HG03066 (cell line): ENCODE measurements at regions not wholly inside any gene's neighbourhood (a gene's known extent, or its start where the extent isn't known, plus 50 kb on each side); places are given as distances from the start of the nearest gene placed in this dataset.

ENCODE experiments used
- ATAC-seq: cut with Tn5 transposase; IDR thresholded peaks from one replicate; pipeline ENCODE4 v1.9.1; 2021; ENCODE audit warnings: low read depth; ENCODE audit not compliant: unreplicated experiment

DNA sequence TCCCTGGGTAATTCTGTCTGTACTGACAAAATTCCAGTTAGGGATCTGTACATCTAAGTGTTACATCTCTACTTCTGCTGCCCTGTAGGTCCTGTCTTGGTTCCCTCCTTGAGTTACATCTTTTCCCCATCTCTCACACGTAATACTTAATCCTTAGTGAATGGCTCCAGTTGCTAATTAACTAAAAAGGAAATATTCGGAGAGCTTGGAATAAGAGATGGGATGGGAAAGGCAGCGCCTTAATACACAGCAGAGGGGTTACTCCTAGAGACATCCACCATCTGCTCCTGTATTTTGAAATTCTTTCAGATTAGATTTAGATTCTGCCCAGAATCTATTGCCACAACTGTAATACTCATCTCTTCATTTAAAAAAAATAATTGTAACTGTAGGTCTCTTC, 384.0 kb downstream of the SAMD5 start:
- no peak for ATAC-seq

DNA sequence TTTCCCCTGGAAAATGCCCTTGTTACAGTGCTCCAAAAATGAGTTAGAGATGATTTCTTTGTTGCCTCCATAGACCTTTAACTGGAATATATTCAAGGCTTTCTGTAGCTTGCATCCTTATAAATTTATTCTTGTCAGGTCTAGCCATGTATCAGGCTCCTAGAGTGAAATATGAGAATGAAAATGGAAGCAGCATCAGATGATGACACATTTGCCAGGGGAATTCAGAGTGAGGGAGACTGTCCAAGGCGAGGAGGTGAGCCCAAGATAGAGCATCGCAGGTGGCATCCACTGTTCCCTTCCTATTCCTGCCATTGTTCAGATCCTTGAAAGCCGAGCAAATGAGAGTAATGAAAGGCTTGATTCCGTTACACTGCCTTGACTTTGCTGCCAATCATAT, 386.8 kb downstream of the SAMD5 start:
- no peak for ATAC-seq

DNA sequence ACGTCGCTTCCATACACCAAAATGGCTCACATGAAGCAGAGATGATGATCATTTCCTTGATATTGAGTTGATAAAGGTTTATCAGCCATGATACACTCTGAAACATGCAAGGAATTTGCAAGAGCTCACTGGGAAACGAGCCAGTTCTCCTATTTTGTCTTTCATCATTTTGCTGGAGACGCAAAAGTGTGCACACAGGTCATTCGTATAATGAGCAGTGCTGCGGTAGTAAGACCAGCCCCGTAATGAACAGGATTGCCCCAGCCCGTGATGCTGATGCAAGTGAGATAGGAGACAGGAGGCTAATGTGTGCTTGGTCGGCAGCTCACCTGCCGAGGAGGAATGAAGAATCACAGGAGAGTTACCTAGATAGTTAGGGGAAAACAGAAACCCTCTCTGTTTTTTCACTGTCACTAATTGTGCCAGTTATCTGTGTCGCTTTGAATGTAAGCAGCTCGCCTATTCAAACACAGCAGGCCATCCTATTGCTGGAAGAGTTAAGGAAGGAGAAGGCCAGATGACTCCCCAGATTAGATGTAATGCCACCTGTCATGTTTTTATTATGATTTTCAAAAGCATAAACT, 391.8 kb downstream of the SAMD5 start:
- no peak for ATAC-seq

DNA sequence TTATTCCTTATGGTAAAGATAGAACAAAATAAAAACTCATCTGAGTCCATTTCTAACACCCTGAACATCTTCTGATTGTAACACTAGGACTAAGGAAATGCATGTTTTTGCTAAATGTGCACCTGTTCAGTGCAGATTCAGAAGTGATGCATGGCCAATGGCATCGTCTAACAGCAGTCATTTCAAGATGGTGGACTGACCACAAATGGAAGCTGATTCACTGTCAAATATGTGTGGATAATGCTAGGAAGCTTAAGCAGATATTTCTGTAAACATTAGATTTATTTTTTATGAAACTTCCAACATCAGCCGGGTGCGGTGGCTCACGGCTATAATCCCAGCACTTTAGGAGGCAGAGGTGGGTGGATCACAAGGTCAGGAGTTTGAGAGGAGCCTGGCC, 394.8 kb downstream of the SAMD5 start:
- ATAC-seq, result no peak

DNA sequence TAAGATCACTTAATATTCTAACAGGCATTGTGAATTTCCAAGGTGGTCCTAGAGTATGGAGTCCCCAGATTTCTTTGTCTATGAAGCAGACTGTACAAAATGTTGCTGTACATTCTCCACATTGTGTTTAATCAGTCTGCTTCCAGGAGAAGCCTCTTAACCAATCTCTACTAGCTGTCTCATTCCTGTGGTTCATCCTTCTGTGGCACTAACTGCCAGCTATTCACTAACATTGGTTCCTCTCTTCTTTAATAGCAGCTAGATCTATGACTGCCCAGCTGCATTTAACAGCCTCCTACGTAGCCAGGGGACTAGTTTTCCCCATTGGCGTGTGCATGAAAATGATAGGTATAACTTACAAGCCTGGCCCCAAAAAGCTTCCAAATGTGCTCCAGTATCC, 395.4 kb downstream of the SAMD5 start:
- ATAC-seq, result no peak

DNA sequence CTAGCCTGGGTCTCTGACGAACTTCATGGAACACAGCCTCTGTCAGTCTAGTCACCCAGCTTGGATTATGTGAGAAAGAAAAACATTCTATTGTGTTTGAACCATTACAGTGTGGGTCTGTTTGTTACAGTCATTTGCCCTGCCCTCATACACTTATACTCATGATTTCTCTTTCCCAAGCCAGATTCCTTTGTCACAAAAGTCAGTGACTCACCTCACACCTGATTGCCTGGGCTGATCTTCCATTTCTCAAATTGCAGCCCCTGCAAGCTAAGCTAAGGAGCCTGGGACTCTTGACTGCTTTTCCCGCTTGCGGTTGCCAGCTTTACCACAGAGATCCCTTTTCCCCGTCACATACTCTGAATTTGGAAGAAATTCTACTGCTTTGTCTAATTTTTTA, 395.9 kb downstream of the SAMD5 start:
- ATAC-seq, result no peak

DNA sequence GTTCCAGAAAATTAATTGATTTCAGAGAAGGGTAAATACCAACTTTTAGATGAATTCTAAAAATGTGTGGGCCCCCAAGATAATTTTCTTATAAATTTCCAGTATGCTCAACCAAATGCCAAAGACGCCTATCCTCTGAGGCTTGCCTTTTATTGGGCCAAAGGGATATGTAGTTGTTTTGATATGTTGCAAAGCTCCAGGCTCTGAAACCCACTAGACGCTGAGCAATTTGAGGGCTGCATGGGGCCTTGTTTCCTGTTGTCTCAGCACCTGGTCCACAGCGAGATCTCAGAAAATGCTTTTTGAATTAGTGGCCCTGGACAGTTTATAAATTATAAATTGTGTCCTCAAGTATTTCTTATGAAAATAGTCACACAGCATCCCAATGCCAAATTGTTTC, 397.2 kb downstream of the SAMD5 start:
- ATAC-seq, result no peak

DNA sequence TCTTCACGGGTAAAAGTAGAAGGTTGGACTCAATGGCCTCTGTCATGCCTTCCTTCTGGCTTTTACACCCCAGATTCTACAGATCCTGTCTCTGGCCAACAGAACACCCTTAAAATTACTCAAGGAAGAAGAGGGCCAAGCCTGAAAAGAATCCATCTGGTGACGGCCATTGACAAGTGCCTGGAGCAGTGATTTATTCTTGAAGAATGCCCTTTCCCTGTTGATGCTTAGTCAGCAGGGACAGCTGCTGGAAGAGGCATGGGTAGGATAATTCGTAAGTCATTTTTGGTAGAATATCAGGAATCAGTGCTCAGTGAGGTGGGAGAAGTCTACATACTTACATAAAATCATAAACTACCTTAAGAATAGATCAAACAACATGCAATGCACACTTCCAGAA, 397.9 kb downstream of the SAMD5 start:
- no peak for ATAC-seq

DNA sequence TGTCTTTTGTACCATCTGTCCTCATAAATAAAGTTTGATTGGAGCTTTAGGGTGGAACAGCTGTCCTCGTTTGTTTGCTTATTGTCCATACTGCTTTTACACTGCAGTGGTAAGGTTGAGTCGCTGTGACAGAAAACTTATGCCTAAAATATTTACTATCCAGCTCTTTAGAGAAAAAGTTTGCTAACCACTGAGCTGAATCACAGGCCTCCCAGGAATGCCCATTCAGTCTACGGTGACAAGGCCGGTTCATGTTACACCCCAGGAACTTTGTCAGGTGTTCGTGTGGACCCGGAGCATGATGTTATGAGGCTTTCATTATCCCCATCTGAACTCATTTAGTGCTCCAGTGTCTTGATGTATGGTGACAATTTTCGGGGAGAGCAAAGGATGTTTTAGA, 401.1 kb downstream of the SAMD5 start:
- no peak for ATAC-seq

DNA sequence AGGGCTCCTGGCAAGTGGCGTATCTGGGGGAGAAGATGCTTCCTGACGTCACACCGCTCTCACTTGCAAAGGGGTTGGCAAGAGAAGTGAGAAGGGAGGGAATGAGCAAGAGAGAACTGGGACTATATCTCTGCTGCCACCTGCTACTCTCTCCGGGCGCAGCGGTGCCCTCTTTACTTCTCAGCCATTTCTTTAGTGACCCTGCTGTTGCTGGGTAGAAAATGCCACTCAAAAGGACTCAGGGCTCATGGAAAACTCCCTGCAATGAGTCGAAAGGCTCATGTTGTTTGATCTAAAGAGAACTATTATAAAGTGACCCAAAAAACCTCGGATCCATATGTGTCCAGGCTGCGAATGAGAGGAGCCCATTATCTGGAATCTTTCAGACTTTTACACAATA, 401.8 kb downstream of the SAMD5 start:
- ATAC-seq, result no peak

DNA sequence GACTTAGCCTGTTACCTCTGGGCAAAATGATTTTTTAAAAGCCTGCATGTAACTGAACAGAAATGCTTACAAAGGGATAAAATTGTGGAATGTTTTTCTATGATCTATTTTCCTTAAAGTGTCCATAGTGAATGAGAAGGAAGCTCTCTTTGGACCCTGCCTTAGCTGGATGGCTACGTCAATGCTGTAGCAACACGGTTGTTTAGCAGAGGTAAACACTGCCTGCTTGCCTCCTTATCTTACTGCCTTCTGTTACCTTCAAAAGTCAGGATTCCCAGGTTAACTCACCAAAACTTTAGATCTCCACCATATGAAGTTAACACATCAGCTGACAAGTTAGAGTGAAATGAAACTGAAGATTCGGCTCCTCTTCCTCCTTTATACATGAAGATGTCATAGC, 402.6 kb downstream of the SAMD5 start:
- no peak for ATAC-seq

DNA sequence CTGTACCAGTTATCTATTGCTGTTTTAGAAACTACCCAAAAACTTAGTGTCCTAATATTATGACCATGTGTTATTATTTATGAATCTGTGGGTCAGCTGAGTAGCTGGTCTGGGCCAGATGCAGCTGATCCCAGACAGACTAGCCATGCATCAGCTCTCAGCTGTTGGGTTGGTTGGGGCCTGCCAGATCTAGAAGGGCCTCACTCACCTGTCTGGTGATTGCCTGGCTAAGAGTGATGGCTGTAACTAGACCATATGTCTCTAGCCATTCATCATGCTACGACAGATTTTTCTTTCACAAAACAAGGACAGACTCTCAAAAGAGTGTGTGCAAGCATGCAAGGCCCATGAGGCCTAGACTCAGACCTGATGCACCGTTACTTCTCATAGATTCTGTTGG, 403.2 kb downstream of the SAMD5 start:
- ATAC-seq, result no peak

DNA sequence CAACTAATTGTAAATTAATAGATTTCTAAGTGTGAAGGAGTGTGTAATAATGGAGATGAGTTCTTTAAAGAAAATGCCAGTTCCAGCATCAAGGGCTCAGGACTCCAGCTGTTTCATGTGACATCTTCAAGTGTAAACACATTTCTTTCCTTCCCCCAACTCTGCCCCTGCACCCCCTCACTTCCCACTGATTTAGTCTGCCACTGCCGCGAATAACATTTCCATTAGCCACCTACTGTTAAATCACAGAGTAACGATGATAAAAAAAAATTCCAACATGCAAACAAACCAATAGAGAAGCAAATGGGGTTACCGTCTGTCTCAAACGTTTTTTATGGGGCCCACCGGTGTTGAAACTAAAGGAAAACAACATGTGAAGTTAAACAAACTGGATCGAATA, 414.3 kb downstream of the SAMD5 start:
- ATAC-seq, result no peak

DNA sequence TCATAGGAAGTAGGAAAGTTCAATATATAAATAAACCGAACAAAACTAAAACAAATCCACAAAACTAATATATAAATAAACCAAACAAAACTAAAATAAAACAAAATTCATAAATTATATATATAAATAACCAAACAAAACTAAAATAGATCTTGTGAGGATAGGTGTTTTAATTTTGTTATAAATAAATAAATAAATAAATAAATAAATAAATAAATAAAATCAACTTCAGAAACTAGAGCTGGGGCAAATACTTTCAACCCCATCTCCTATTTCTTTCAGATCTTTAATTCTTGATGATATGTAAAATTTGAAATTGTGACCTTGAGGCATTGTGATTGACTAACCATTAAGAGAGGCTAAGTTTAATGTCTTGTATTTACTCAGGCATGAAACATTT, 416.1 kb downstream of the SAMD5 start:
- ATAC-seq, result no peak

DNA sequence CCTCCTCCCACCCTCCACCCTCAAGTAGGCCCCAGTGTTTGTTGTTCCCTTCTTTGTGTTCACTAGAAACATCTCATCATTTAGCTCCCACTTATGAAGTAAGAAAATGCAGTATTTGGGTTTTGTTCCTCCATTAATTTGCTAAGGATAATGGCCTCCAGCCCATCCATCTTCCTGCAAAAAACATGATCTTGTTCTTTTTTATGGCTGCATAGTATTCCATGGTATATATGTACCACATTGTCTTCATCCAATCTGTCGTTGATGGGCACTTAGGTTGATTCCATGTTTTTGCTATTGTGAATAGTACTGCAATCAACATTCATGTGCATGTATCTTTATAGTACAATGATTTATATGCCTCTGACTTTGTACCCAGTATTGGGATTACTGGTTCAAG, 416.8 kb upstream of the SASH1 start:
- ATAC-seq, result no peak

DNA sequence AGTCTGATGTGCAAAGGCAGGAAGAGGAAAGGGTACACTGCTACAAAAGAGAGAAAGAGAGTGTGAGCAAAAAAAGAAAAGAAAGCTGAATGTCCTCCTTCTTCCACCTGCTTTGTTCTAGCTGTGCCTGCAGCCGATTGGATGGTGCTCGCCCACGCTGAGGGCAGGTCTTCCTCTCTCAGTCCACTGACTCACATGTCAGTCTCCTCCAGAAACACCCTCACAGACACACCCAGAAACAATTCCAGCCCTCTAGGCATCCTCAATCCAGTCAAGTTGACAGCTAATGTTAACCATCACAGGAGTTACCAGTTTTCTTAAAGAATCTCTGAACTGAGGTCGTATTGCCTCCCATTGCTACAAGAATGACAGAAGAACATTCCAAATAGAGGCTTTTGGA, 411.9 kb upstream of the SASH1 start:
- ATAC-seq, result no peak

DNA sequence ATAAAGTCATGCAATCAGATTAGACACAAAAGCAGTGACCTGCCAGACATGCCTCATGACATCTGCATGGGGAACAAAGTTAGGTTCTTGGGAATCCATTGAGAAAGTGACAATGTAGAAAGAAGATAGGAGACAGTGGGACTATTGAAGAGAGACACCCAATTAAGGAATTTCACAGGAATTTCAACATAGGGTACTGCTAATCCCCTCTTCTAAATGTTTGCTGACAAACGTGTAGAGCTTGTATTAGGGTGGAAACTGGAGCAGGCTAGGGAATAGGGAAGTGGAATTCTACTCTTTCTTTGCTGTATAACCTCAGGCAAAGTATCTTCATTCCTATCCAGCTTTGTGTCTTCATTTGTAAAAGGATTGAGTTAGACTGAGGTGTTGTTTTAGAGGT, 409.4 kb upstream of the SASH1 start:
- ATAC-seq, result no peak

DNA sequence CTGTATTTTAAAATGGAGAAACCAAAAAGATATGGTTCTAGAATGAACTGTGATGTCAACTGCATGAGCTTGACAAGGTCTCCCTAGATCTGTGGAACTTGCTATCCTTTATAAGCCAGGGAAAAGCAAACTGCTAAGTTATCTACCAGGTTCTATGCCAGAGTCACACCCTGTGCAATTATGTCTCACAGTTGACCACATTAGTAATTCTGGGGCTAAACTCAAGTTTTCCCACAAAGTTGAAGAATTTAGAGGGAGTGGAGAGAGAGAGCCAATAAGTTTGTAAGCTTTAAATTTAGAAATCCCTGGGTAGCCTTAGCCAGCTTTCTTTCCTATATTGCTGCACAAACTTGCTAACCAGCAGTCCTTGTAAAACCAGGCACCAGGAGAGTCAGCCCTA, 407.0 kb upstream of the SASH1 start:
- no peak for ATAC-seq

DNA sequence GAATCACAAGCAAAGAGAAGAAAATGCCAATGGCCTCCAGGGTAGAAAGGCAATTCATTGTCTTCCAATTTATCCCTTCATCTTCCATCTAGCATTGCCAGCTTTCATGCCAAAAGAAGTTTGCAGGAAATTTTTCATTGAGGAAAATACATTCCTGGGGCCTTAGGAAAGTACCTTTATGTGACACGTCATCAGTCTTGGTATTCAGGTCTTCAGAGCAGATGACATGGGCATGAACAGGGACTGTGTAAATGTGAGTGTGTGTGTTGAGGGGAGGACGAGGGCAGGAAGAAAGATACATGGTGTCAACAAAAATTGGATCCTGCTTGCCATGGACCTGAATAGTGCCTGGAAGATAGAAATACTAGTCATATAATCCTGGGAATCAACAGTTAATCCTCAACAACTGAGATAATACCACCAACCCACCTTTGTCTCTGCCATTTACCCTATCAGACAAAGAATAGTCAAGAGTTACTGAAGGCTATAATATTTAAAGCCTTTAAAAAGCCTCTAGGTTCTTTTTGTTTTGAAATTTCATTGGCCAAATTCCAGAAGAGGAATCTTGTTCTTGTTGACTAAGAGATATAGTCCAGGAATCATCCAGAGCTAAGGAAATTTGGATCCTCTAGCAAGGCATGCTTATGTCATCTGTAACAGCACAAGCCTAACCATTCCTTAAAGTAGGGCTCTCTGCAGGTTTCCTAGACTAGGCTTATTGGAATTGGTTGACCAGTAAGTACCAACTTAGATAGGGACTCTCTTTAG, 405.8 kb upstream of the SASH1 start:
- ATAC-seq, result no peak

DNA sequence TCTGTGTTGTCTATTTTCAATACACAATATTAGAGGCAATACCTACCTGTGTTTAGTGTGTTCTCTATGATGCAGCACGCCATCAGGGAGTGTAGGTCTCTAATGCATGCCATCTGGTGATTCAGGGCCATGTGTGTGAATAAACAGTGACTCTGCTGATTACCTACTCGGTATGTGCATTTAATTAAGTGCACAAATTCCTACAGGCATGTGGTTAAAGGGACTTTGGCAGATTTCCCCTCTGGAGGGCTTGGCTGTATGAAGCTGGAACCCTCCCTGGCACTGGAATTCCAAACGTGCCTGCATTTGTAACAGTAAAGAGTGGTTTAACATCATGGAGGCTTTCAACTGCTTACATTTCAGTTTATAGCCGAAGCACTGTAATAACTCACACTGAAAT, 401.5 kb upstream of the SASH1 start:
- ATAC-seq, result no peak

DNA sequence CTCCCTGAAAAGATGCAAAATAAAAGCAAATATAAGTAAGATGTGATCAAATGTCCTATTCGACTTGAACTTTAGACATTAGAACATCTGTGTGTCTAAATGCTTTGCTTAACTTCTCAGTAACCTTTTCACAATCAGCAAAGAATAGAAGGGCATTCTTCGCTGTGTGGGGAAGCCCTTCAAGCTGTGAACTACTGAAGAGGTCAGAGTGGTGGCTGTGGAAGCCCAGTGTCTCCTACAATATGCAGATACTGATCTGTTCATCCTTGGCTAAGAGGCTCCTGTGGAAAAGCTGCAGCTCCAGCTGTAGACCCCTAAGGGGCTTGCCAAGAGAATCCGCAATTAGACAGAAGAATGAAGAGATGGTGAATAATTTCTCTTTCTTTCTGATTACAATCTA, 400.3 kb upstream of the SASH1 start:
- ATAC-seq, result no peak

DNA sequence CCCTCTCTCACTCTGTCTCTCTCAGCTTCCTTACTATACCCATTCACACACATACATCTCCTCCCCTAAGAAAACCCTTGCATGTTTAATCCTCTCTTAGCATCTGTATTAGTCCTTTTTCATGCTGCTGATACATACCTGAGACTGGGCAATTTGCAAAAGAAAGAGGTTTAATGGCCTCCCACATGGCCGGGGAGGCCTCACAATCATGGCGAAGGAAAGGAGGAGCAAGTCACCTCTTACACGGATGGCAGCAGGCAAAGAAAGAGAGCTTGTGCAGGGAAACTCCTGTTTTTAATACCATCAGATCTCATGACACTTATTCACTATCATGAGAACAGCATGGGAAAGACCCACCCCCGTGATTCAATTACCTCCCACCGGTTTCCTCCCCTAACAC, 398.5 kb upstream of the SASH1 start:
- no peak for ATAC-seq

DNA sequence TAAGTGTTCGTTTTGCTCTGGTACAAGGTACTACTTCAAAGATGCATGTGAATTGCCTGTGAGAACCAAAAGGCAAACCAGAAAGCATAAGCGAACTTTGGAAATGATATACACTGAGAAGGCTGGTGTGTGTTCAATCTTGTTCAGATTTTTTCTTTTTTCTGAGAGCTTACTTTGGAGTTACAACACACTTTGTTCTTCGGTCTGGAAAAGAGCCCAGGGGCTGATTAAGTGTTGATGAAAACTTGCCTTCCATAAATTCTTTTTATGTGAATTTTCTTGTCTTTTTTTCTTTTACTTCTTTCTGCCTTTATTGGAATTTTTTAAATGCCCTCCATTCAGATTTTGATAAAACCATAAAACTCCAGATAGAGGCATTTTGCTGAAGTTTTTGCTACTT, 395.1 kb upstream of the SASH1 start:
- ATAC-seq, result no peak
